LoVo (cell line): ENCODE measurements at regions not wholly inside any gene's neighbourhood (a gene's known extent, or its start where the extent isn't known, plus 50 kb on each side); places are given as distances from the start of the nearest gene placed in this dataset.
"Not testable (repeated sequence)": the region's sequence is repeated elsewhere in the genome, so short reads cannot be mapped to it uniquely, and the experiment has no call there.

Source experiments
- DNase-seq: peaks from one replicate; pipeline ENCODE4 v3.0.0-alpha.2; 2016; ENCODE audit warnings: low spot score

DNA sequence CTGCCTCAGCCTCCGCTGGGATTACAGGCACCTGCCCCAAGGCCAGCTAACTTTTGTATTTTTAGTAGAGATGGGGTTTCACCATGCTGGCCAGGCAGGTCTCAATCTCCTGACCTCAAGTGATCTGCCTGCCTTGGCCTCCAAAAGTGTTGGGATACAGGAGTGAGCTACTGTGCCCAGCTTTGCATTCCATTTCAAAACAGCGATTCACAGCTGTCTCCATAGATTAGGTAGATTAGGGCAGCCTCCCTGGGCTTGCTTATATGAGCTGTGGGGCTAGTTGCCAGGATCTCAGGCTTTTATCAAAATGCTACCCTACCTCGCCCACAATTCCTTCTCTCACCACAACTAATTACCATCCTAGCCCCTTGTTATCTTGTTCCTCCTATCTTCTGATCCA, 176.4 kb upstream of the ZKSCAN2 start:
- no peak for DNase-seq

DNA sequence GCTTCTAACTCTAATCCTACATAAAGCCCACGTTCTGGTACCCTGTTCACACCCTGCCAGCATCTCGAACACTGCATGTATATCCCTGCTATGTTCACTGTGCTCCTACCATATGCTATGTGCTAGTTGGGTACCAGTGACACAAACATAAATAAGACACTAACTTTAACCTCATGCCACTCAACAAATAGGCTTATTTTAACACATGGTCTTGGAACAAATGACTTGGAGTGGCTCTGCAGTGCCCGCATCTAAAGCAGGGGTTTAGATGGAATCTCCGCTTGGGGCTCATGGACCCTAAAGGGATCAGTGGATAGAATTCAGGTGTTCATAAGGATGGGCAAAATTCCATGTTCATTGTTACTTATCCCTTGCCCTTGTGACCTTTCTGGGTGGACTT, 175.7 kb upstream of the ZKSCAN2 start:
- no peak for DNase-seq

DNA sequence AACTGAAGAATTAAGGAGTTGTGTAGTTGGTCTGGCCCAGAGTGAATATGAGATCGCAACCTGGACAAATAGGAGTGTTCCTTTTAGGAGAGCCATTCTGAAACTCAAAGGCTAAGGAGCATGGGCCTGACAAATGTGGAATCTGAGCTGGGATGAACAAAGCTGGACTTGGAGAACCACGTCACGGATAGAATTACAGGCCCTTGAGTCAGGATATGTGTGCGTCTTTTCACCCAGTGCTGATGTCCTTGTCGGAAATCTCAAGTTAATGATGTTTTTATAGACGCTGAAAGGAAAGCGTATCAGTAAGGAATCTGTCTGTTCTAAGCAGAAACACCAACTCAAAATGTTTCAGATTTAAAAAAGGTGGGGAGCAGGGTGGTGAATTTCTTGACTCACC, 173.8 kb upstream of the ZKSCAN2 start:
- DNase-seq = no peak

DNA sequence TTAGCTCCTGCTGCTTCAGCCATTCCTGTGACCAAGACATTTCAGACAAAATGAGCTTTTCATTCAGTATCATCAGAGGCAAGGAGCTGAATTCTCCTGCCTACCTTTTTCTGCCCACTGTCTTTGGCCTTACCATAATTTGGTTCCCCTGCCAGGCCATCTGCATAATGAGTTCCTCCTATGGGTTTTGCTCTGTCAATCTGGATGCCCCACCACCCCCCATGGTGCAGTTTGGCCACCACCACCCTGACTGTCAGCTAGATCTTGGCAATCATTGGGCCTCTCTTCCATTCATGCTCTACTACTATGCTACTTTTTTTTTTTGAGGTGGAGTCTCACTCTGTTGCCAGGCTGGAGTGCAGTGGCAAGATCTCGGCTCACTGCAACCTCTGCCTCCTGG, 169.2 kb upstream of the ZKSCAN2 start:
- no peak for DNase-seq

DNA sequence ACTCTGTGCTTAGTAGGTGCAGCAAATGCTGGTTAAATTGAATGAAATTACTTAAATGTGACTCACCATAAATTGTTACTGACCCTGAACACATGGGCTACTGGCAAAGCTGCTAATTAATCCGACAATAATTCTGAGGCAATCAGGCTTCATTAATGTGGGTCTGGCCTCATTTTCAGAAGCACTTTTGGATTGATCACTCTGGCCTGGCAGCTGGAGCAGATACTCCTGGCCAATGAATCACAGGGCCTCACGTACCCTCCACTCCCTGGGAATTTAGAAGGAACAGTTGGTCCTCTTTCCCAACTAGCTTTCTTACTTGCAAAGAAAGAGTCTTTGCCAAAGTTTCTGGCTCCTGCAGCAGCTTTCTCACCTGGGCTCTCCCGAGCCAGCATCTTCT, 162.0 kb upstream of the ZKSCAN2 start:
- no peak for DNase-seq

DNA sequence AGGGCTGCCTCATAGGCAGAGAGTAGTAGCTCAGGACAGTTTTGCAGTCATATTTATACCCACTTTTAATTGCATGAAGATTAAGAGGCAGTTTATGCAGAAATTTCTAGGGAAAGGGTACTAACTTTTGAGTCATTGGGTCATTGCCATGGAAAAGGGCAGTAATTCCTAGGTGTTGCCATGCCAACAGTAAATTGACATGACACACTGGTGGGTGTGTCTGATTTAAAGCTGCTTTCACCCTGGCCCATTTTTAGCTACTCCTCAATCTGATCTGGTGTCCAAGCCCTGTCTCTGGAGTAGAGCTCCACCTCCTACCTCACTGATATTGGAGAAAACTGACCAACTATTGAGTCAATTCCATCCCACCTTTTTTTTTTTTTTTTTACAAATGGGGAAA, 161.5 kb upstream of the ZKSCAN2 start:
- no peak for DNase-seq

DNA sequence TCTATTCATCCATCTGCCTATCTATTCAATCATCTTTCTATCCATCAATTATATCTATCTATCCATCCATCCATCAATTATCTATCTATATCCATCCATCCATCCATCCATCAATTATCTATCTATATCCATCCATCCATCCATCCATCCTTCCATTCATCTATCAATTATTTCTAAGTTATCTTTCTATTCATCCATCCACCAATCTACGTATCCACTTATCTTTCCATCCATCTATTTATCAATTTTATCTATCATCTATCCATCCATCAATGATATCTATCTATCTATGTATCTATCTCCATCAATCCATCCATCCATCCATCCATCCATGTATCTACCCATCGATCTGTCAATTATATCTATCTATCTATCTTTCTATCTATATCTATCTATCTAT, 158.4 kb upstream of the ZKSCAN2 start:
- no peak for DNase-seq

DNA sequence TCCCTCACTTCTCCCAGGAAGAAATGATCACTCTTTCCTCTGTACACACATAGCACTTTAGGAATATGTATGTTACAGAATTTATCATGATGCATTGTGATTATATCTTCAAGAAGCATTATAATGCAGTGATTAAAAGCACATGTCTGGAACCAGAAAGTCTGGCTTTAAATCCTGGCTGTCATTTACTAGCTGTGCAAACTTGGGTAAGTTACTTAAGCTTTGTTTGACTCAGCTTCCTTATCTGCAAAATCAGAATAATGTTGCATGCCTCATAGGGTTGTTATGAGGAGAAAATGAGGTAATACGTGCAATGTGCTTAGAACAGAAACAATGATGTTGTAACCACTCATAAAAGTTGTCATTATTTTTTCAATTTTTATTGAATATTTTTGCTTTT, 156.3 kb upstream of the ZKSCAN2 start:
- DNase-seq = no peak

DNA sequence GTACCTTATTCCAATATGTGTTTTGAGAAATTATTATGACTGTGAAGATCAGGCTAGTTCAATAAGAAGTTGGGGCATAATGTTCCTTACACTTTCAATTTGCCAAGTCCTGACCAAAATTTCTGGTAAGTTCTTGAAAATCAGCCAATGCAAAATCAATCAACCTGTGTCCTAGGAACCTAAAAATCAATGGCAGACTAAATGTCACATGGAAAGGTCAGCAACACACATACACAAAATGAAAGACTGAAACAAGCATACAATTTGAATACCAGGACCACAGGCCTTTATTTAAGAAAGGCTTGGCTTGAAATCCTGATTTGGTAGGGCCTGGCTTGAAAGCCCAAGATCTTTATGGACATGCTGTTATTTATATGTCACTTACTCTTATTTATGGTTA, 155.5 kb upstream of the ZKSCAN2 start:
- DNase-seq = no peak

DNA sequence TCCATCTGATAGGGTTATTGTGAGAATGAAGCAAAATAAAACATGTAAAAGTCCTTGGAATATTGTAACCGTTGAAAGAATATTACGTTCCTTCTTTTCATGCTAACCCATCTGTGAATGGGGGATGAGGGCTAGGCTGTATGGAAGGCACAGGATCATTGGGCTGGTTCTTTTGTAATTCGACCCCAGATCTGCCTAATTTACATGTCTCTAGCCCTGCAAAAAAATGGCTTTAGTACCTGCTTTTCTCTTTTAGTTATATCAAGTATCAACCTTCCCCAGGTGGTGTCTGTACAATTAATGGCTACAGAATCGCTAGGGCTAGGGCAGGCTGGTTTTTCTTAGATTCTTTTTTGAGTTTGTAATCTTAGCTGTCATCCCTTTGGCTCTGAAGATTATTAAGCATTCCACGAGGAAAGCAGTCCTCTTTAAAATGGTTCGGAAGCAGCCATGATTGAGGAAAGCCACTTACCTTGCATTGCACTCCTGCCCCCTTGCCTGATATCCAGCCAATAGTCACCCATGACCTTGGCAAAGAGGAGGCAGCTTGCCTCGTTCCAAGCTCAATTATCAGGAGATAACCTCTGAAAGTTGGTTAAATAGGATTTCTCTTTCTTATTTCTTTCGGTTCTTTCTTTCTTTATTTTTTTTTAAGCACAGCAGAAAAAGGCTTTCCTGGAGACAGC, 153.9 kb upstream of the ZKSCAN2 start:
- no peak for DNase-seq

DNA sequence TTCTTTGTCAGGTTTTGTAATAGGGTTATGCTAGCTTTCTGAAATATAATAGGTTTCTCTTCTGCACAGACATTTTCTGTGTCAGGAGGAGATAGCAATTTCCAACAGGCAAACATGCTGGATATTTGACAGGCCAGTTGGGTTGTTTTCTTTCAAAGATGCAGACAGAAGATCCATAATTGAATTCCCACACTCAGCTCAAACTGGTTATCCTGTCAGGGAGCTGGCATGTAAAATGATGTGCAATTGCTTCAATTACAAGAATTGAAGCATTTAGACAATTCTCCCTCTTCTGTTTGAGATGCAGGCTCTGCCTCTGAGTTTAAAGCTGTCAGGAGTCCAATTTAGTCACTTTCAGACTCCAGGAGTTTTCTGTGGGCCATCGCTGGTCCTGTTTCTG, 146.2 kb upstream of the ZKSCAN2 start:
- no peak for DNase-seq

DNA sequence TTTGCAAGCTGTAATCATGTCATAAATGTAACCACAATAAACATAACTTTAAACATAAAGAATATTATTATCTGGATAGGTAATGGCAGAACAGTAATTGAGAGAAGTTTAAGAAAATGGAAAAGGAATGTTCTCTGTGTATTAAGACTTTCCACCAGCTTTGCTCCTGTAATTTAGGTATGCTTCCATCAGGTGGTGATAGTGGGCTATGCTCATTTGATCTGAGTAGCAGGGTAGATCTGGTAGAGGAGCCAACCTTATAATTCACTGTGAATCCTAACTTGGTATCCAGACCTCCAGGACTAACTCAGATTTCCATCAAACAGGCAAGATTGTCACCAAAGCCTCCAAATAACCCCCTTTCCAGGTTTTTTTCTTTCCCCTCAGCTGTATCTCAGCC, 137.9 kb upstream of the ZKSCAN2 start:
- DNase-seq = no peak

DNA sequence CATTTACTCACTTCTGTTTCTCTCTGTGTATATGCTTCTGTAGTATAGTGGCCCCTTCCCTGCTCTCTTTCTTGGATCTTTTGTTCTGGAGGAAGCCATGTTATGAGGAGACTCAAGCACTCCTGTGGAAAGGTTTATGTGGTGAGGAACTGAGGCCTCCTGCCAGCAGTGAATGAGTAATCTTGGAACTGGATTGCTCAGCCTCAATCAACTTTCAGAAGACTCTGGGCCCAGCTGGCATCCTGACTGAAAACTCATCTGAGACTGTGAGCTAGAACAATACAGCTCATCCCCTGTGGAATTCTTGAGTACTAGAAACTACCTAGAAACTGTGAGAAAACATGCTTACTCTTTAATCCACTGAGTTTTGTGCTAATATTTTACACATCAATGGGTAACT, 133.1 kb upstream of the ZKSCAN2 start:
- no peak for DNase-seq

DNA sequence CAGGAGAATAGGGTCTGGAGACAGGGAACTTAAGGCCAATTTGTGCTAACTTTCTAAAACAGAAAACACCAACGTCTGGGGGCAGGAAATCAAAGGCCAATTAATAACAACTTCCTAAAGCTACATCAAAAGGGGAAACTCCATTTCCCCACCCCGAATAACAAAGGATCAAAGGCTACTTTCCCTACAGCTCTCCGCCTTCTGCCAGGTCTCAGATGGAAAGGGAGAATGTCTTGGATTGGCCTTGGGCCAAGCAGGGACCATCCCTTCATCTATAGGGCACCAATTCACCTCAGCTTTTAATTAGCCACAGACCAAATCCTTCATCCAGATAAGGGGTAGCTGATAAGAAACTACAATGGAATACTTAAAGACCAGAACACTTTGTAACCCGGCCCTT, 116.9 kb upstream of the ZKSCAN2 start:
- no peak for DNase-seq

DNA sequence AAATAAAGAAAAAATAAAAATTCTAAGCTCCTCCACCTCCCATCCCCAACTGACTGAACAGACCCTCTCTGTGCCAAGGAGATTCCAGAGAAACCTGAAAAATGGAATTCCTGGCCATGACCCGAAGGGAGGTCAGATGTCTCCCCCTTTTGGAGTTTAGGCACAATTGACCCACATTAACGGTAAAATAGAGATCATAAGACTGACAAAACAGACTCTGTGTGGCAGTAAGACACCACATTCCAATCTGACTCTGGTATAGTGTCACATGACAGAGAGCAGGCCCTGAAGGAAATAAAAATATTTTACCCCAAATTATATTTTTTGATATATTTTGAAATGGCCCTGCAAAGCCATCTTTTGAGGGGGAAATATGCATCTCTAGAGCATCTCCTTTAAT, 115.1 kb upstream of the ZKSCAN2 start:
- no peak for DNase-seq

DNA sequence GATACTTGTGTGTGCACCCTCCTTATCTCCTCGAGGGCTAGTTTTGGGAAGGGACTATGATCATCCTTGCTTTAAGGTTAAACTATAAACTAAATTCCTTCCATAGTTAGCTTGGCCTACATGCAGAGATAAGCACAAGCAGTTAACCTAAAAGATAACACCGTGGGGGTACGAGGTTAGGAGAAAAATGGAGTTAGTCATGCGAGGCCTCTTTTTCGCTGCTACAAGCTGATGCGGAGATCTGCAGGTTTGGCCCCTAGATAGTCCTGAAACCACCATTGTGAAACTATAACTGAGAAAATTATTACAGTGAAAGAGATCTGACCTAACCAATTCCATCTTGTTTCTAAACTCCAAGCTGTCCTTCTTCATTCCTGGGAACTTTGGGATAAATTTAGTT, 113.7 kb upstream of the ZKSCAN2 start:
- no peak for DNase-seq

DNA sequence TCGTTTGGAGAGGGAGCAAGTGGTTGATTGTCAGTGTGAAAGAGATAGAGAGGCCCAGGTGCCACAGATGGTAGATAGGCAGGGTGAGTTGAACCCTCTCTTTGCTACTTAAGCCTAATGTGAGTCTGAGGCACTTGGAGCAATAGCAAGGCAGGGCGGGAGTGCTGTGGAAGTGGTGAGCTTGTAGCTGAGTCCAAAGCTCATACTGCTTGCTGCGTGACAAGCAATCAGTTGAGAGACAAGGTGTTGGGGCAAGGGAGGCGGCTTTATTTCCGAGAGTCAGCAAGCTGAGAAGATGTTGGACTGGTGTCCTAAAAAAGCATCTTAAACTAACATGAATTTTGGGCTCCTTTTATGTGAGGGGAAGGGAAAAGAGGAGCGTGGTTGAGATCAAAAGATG, 112.9 kb upstream of the ZKSCAN2 start:
- DNase-seq = no peak

DNA sequence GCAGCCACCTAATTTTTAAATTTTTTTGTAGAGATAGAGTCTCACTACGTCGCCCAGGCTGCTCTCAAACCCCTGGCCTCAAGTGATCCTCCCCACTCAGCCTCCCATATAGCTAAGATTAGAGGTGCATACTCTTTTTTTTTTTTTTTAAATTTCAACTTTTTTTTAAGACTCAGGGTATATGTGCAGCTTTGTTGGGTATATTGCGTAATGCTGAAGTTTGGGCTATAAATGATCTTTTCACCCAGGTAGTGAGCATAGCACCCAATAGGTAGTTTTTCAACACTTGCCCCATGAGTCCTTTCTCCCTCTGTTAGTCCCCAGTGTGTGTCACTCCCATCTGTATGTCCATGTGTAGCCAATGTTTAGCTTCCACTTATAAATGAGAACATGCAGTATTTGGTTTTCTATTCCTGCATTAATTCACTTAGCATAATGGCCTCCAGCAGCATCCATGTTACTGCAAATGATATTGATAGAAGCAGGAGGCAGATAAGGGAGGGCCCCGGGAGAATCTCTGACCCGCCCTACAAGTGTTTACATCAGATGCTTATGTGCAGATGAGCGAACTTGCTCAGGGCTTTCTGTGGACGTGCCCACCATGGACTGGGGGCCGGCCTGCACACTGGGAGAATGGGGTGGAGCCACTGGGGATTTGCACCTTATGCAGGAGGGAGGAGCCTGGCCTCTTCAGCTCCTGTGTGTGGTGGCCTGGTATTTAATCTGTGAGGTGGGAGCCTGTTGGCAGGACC, 110.3 kb upstream of the ZKSCAN2 start:
- no peak for DNase-seq

DNA sequence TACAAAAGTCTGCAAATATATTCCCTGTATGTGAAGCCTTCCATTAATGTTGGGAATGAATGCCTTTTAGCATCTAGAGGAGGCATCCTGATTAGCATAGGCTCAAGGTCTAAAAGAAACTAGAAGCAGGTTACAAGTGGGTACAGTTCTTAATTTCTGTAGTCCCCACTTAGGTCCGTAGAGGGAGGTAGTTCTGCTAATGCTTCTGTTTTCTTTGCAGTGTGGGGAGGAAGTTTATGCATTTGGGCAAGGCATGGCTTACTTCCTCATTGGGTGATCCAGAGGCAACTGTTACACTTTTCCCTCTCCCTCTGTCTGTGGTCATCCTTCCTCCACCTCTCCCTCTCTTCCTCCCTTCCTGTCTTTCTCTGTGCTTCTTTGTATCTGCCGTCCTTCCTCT, 108.4 kb upstream of the ZKSCAN2 start:
- DNase-seq = no peak

DNA sequence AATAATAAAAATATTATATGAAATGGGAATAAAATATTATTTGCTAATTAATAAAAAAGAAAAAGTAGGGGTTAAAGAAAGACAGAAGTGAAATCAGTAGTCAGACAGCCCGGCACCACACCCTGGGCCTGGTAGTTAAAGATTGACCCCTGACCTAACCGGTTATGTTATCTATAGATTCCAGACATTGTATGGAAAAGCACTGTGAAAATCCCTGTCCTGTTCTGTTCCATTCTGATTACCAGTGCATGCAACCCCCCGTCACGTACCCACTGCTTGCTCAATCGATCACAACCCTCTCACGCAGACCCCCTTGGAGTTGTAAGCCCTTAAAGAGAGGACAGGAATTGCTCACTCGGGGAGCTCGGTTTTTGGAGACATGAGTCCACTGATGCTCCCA, 101.9 kb upstream of the ZKSCAN2 start:
- not testable (repeated sequence) for DNase-seq

DNA sequence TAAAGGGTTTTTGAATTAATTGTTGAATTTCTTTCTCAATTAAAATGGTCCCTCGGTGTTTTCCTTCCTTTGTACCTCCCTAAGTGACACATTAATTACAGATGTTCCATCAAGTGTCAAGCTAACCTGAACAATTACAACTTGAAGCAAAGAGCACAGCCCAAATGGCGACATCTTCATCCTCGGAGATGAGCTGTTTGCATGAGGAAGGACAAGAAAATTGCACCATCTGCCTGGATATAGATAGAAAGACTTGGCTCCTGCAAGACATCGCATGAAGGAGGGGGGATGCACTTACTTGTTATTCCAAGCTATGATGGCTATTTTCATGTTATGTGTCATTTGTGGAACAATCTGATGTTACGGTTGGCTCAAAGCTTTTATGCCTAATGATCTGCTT, 86.4 kb upstream of the ZKSCAN2 start:
- DNase-seq = no peak

DNA sequence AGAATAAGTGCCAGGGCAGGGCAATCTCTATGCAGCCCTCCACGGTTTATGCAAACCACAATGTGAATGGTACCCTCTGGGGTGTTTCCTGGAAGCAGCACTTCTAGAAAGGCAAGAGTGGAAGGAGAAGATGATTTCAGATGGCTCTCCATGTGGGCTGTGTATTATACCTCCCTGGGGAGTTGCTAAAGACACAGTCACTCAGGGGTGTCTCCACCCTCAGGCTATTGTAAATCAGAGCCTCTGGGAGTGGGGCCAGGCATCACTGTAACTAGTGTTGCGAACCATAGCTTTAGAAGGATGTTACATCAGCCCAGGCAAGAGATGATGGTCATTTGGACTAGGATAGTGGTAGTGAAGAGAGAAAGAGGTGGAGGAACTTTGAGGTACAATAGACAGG, 83.3 kb upstream of the ZKSCAN2 start:
- DNase-seq = no peak

DNA sequence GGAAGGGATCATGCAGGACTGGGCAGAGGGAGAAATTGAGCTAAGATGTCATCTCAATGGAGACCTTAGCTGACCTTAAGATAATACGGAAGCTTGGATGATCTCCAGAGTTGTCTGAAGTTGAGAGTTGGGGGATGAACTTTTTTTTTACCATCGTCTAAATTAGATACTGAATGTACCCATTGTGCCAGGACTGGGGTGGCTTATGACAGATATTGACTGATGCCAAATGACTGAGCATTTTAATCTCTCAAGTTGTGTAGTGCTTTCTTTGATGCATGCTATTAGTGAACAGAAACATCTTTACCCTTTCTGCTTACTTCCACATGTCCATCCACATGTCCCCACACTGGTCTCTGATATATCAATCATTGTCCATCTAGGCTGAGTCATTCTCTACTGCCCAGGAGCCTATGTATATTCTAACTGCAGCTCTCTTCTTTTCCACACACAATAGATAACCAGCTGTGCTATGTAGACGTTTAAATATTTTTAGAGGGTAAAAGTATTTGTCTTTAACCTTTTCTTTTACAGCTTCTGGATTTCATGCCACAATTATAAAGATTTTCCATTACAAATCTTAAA, 60.2 kb upstream of the ZKSCAN2 start:
- no peak for DNase-seq

DNA sequence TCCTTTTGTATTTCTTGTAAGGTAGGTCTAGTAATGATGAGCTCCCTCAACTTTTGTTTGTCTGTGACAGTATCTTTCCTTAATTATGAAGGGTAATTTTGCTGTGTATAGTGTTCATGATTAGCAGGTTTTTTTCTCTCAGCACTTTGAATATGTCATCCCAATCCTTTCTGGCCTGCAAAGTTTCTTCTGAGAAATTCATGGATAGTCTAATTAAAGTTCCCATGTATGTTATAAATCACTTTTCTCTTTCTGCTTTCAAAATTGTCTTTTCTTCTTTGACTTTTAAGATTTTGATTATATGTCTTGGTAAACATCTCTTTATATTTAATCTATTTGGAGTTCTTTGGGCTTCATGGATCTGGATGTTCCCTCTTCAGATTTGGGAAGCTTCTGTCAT, 54.3 kb upstream of the ZKSCAN2 start:
- DNase-seq = no peak
